ENCODE measurements at regions not wholly inside any gene's neighbourhood (a gene's known extent, or its start where the extent isn't known, plus 50 kb on each side); places are given as distances from the start of the nearest gene placed in this dataset.

GRCh38 chr10:29214551-29214950 lies 74.3 kb upstream of the LYZL1 start:
- TF ChIP-seq POLR2AphosphoS5 (IDR thresholded peaks at IDR 0.05; ENCODE audit: insufficient read depth in 1 of 2, low read depth in 1 of 2) (no peak), POLR2A (IDR thresholded peaks at IDR 0.05) (no peak)
- TF ChIP-seq, protein P1, sequence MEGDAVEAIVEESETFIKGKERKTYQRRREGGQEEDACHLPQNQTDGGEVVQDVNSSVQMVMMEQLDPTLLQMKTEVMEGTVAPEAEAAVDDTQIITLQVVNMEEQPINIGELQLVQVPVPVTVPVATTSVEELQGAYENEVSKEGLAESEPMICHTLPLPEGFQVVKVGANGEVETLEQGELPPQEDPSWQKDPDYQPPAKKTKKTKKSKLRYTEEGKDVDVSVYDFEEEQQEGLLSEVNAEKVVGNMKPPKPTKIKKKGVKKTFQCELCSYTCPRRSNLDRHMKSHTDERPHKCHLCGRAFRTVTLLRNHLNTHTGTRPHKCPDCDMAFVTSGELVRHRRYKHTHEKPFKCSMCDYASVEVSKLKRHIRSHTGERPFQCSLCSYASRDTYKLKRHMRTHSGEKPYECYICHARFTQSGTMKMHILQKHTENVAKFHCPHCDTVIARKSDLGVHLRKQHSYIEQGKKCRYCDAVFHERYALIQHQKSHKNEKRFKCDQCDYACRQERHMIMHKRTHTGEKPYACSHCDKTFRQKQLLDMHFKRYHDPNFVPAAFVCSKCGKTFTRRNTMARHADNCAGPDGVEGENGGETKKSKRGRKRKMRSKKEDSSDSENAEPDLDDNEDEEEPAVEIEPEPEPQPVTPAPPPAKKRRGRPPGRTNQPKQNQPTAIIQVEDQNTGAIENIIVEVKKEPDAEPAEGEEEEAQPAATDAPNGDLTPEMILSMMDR (IDR thresholded peaks at IDR 0.05), result no peak
- Histone ChIP-seq H3K27ac (no peak overlapping the region), H3K27me3 (no peaks in the 10 kb centered on the region), H3K9me3 (no peaks in the 10 kb centered on the region), H3K4me3 (no peak overlapping the region), H3K4me1 (no peaks in the 10 kb centered on the region), H3K36me3 (no peaks in the 10 kb centered on the region)
- no peak for DNase-seq (ENCODE audit: extremely low spot score in 2 of 2)
- intact Hi-C loops (cut with DNase I), result no loop called here

- H3K36me3 ChIP-seq, result no peaks in the 10 kb centered on the region
- no peak for DNase-seq (ENCODE audit: extremely low spot score in 2 of 2)
- H3K4me3 ChIP-seq, result no peak overlapping the region
- no peak for TF ChIP-seq POLR2A (IDR thresholded peaks at IDR 0.05)
- TF ChIP-seq, protein P1 (IDR thresholded peaks at IDR 0.05), result no peak
- no peak for TF ChIP-seq POLR2AphosphoS5 (IDR thresholded peaks at IDR 0.05; ENCODE audit: insufficient read depth in 1 of 2, low read depth in 1 of 2)
- intact Hi-C loops (cut with DNase I), result no loop called here
- H3K27me3 ChIP-seq, result no peaks in the 10 kb centered on the region
- H3K4me1 ChIP-seq, result no peaks in the 10 kb centered on the region
- H3K27ac ChIP-seq, result no peak overlapping the region
- no peaks in the 10 kb centered on the region for H3K9me3 ChIP-seq
Observed at GRCh38 chr10:29217292-29217738, 71.6 kb upstream of the LYZL1 start.

DNA sequence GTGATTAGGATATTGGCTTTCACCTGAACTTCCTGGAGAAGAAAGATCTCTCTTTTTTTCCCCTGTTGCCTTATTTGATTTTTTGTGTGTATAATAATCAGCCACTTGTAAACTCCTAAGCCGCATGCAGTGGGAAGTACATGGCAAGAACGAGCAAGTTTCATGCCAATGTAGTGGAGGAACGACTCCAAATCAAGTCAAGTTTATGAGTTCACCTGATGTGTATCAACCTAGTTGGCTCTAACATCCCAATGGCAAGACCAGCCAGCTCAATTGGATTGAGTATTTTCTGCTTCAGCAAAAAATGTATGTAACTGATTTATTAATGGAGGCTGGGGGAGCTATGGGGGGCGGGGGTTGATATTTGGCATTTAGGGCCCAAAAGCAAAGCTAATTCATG lies 65.5 kb upstream of the LYZL1 start:
- intact Hi-C loops (cut with DNase I), result loop anchor here (5.0 kb wide), 1 partner anchor 96 kb away; no protein-coding TSS in a partner anchor
- Histone ChIP-seq H3K27ac (no peak overlapping the region), H3K4me1 (no peaks in the 10 kb centered on the region), H3K36me3 (no peaks in the 10 kb centered on the region), H3K27me3 (no peaks in the 10 kb centered on the region), H3K9me3 (no peaks in the 10 kb centered on the region), H3K4me3 (no peak overlapping the region)
- no peak for DNase-seq (ENCODE audit: extremely low spot score in 2 of 2)
- TF ChIP-seq, protein P1 (IDR thresholded peaks at IDR 0.05), result no peak
- TF ChIP-seq POLR2A (IDR thresholded peaks at IDR 0.05), result no peak
- TF ChIP-seq POLR2AphosphoS5 (IDR thresholded peaks at IDR 0.05; ENCODE audit: insufficient read depth in 1 of 2, low read depth in 1 of 2), result no peak

GRCh38 chr10:29224631-29225030 lies 64.2 kb upstream of the LYZL1 start:
- no peak overlapping the region for H3K4me3 ChIP-seq
- TF ChIP-seq POLR2AphosphoS5 (IDR thresholded peaks at IDR 0.05; ENCODE audit: insufficient read depth in 1 of 2, low read depth in 1 of 2) (no peak), POLR2A (IDR thresholded peaks at IDR 0.05) (no peak)
- TF ChIP-seq, protein P1 (IDR thresholded peaks at IDR 0.05), result no peak
- H3K9me3 ChIP-seq, result no peaks in the 10 kb centered on the region
- no peaks in the 10 kb centered on the region for H3K36me3 ChIP-seq
- no peaks in the 10 kb centered on the region for H3K27me3 ChIP-seq
- intact Hi-C loops (cut with DNase I), result loop anchor here (5.0 kb wide), 1 partner anchor 97 kb away; no protein-coding TSS in a partner anchor
- H3K4me1 ChIP-seq, result no peaks in the 10 kb centered on the region
- H3K27ac ChIP-seq, result no peak overlapping the region
- DNase-seq (ENCODE audit: extremely low spot score in 2 of 2), result no peak

GRCh38 chr10:29227201-29227600 lies 61.7 kb upstream of the LYZL1 start:
- no peaks in the 10 kb centered on the region for H3K27me3 ChIP-seq

More at GRCh38 chr10:29227201-29227600, 61.7 kb upstream of the LYZL1 start:
- intact Hi-C loops (cut with DNase I), result no loop called here
- H3K4me3 ChIP-seq, result no peak overlapping the region
- H3K9me3 ChIP-seq, result no peaks in the 10 kb centered on the region
- H3K4me1 ChIP-seq, result no peaks in the 10 kb centered on the region
- H3K36me3 ChIP-seq, result no peaks in the 10 kb centered on the region
- H3K27ac ChIP-seq, result no peak overlapping the region
- no peak for DNase-seq (ENCODE audit: extremely low spot score in 2 of 2)
- TF ChIP-seq, protein P1 (IDR thresholded peaks at IDR 0.05), result no peak
- no peak for TF ChIP-seq POLR2AphosphoS5 (IDR thresholded peaks at IDR 0.05; ENCODE audit: insufficient read depth in 1 of 2, low read depth in 1 of 2)
- no peak for TF ChIP-seq POLR2A (IDR thresholded peaks at IDR 0.05)
